HepG2 (cell line): ENCODE measurements at regions not wholly inside any gene's neighbourhood (a gene's known extent, or its start where the extent isn't known, plus 50 kb on each side); places are given as distances from the start of the nearest gene placed in this dataset.

ENCODE experiments used
- ATAC-seq: fragments of 200-7000 bp; cut with Tn5 transposase; 3 replicates; pipeline ENCODE4 v1.9.1; 2020; ENCODE audit warnings: mild to moderate bottlenecking, moderate library complexity
- BruUV-seq: library from RNA; stranded (reverse); fragments of 400-500 nt; replicated peaks from 2 replicates; lab custom pipeline; 2021; lab: Mats Ljungman, UMichigan
- CTCF ChIA-PET: fragments of 300-600 bp; formaldehyde crosslinking; extraction: SDS; loops from one replicate; lab custom pipeline; 2021; ENCODE audit warnings: low total read pairs, inconsistent platforms, low intra/inter-chr PET ratio; lab: Yijun Ruan, JAX
- POLR2A ChIA-PET: fragments of 350-600 bp; sonication (Branson Sonifier 250); formaldehyde crosslinking; loops from one replicate; lab custom pipeline; 2020; ENCODE audit warnings: antibody characterized with exemption, inconsistent platforms; lab: Yijun Ruan, JAX
- DNase-seq: peaks from one replicate; pipeline ENCODE4 v3.0.0-alpha.2; 2015; ENCODE audit warnings: low spot score
- FAIRE-seq: peaks from 3 replicates; lab custom pipeline; 2011; peaks lifted over from hg19 to GRCh38; lab: Jason Lieb, UNC
- H2AFZ ChIP-seq: one replicate; pipeline ENCODE4 v1.6.1; 2011; ENCODE audit warnings: low read length, inconsistent platforms
- H3K27ac ChIP-seq: fragments of 300-600 bp; 3 replicates; pipeline ENCODE4 v1.8.0; 2011; ENCODE audit warnings: mixed run types, mild to moderate bottlenecking, mixed read lengths, low read length, inconsistent platforms; ENCODE audit not compliant: insufficient read depth; ENCODE audit errors: extremely low read length
- H3K27me3 ChIP-seq, 2 experiments: fragments of 200-600 bp in 1 of 2; 2 replicates in 1 of 2; 3 replicates in 1 of 2; pipeline versions ENCODE4 v1.6.0 to v1.8.0; 2011; ENCODE audit warnings: low read length in 2 of 2, mild to moderate bottlenecking in 2 of 2, moderate library complexity in 2 of 2, inconsistent platforms in 1 of 2; ENCODE audit not compliant: insufficient read depth in 2 of 2, control insufficient read depth in 1 of 2
- H3K36me3 ChIP-seq, 2 experiments: fragments of 200-600 bp in 1 of 2; replicated peaks in 1 of 2; 2 replicates in 1 of 2; 3 replicates in 1 of 2; pipeline versions ENCODE4 v1.5.1 to v1.8.0; 2011; ENCODE audit warnings: low read length in 2 of 2, inconsistent platforms in 1 of 2; ENCODE audit not compliant: insufficient read depth in 2 of 2, control insufficient read depth in 1 of 2
- H3K4me1 ChIP-seq: 2 replicates; pipeline ENCODE4 v1.5.1; 2012; ENCODE audit warnings: low read length, inconsistent platforms; ENCODE audit not compliant: insufficient read depth
- H3K4me2 ChIP-seq: 2 replicates; pipeline ENCODE4 v1.6.0; 2011; ENCODE audit warnings: low read depth, low read length, inconsistent platforms
- H3K4me3 ChIP-seq, 3 experiments: fragments of 200-600 bp in 1 of 3; sonication (generic), shearing (Covaris generic) in 1 of 3; replicated peaks in 1 of 3; 2 replicates each; pipeline ENCODE4 v1.5.1; 2011 to 2016; ENCODE audit warnings: low read length in 3 of 3, inconsistent platforms in 2 of 3, low read depth in 2 of 3, mild to moderate bottlenecking in 2 of 3, control low read depth in 1 of 3, mixed read lengths in 1 of 3; ENCODE audit not compliant: insufficient read depth in 1 of 3
- H3K79me2 ChIP-seq: one replicate; pipeline ENCODE4 v1.6.1; 2011; ENCODE audit warnings: low read length, inconsistent platforms; ENCODE audit not compliant: insufficient read depth
- H3K9ac ChIP-seq: 2 replicates; pipeline ENCODE4 v1.6.0; 2011; ENCODE audit warnings: mild to moderate bottlenecking, low read depth, low read length, inconsistent platforms; ENCODE audit not compliant: insufficient read depth
- H3K9me3 ChIP-seq: 2 replicates; pipeline ENCODE4 v1.5.1; 2012; ENCODE audit warnings: mild to moderate bottlenecking, low read length
- H4K20me1 ChIP-seq: 2 replicates; pipeline ENCODE4 v1.6.0; 2011; ENCODE audit warnings: inconsistent platforms, mild to moderate bottlenecking, low read length, moderate library complexity; ENCODE audit not compliant: insufficient read depth
- ATAD3A ChIP-seq: sonication (generic); formaldehyde crosslinking; IDR thresholded peaks from 2 replicates; pipeline ENCODE4 v1.4.0; 2020; ENCODE audit warnings: missing genetic modification reagents
- CREM ChIP-seq, 2 experiments: sonication (generic) in 1 of 2; formaldehyde crosslinking in 1 of 2; IDR thresholded peaks; 2 replicates each; pipeline versions ENCODE4 v1.4.0 to v1.6.1; 2016 to 2020; ENCODE audit warnings: antibody characterized with exemption in 1 of 2, mild to moderate bottlenecking in 1 of 2, missing genetic modification reagents in 1 of 2
- DNMT3B ChIP-seq: conservative IDR thresholded peaks from 2 replicates; pipeline ENCODE4 v1.6.1; 2016; ENCODE audit warnings: missing biosample characterization, control low read depth
- FOXO4 ChIP-seq: sonication (generic); formaldehyde crosslinking; conservative IDR thresholded peaks from 2 replicates; pipeline ENCODE4 v1.8.1; 2023; ENCODE audit warnings: missing genetic modification reagents
- ZC3H4 ChIP-seq: sonication (generic); formaldehyde crosslinking; IDR thresholded peaks from 2 replicates; pipeline ENCODE4 v1.4.0; 2020; ENCODE audit warnings: missing genetic modification reagents, borderline replicate concordance
- ZKSCAN8 ChIP-seq: IDR thresholded peaks from 2 replicates; pipeline ENCODE4 v1.6.1; 2016; ENCODE audit warnings: borderline replicate concordance, missing genetic modification reagents, missing compliant biosample characterization
- ZNF17 ChIP-seq: sonication (generic); formaldehyde crosslinking; IDR thresholded peaks from 2 replicates; pipeline ENCODE4 v1.5.0; 2020; ENCODE audit warnings: mild to moderate bottlenecking, missing genetic modification reagents
- ZNF496 ChIP-seq: sonication (generic); formaldehyde crosslinking; IDR thresholded peaks from 2 replicates; pipeline ENCODE4 v1.8.1; 2023; ENCODE audit warnings: mild to moderate bottlenecking, moderate library complexity, missing genetic modification reagents; ENCODE audit not compliant: insufficient replicate concordance
- ZNF616 ChIP-seq: sonication (generic); formaldehyde crosslinking; IDR thresholded peaks from 2 replicates; pipeline ENCODE4 v1.5.0; 2020; ENCODE audit warnings: low read depth, mild to moderate bottlenecking, missing genetic modification reagents
- ZNF703 ChIP-seq: sonication (generic); formaldehyde crosslinking; IDR thresholded peaks from 2 replicates; pipeline ENCODE4 v1.5.1; 2020; ENCODE audit warnings: missing genetic modification reagents, mild to moderate bottlenecking, moderate library complexity, borderline replicate concordance
- in situ Hi-C: cut with HindIII; loops from 2 replicates; pipeline ENCODE4 v1.10.0; 2017; ENCODE audit warnings: low pct_unique_long_range_greater_than_20kb; ENCODE audit not compliant: extremely low pct_ligation_motif_present
- intact Hi-C: fragments of 100-400 bp; cut with micrococcal nuclease; formaldehyde crosslinking; loops from one replicate; pipeline ENCODE4 v1.10.0; 2022; ENCODE audit not compliant: unreplicated experiment
- TF ChIP-seq, protein P1 (sequence below): sonication (generic); formaldehyde crosslinking; IDR thresholded peaks from 2 replicates; pipeline ENCODE4 v1.4.0; 2020; ENCODE audit warnings: missing genetic modification reagents, borderline replicate concordance

DNA sequence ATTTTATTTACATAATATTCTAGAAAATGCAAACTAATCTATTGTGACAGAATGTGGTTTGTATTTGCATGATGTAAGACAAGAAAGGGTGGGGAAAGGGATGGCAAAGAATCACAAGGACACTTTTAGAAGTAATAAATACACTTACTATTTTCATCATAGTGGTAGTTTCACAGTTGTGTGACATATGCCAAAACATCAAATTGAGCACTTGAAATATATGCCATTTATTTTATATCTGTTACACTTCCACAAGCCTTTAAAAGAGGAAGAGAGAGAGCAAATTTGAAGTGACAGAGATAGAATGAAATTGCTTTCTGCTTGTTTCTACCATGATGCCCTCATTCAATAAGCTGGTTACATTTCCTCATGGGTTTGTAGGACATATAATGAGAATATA lies 230.0 kb upstream of the NWD2 start:
- Histone ChIP-seq H3K79me2 (no peaks in the 10 kb centered on the region), H3K27me3 (no peaks in the 10 kb centered on the region; a peak in 1 of 5 replicates), H3K9ac (no peak overlapping the region), H3K9me3 (no peaks in the 10 kb centered on the region), H3K4me3 (no peak overlapping the region), H2AFZ (no peak overlapping the region), H3K27ac (no peak overlapping the region)
- ChIA-PET CTCF (no interaction called here), POLR2A (no interaction called here)
- DNase-seq (no peak), ATAC-seq (no peak)
- in situ Hi-C loops: no loop called here
- no peak for TF ChIP-seq ZNF703 (CRISPR knock-in tag)
- TF ChIP-seq, protein P1, sequence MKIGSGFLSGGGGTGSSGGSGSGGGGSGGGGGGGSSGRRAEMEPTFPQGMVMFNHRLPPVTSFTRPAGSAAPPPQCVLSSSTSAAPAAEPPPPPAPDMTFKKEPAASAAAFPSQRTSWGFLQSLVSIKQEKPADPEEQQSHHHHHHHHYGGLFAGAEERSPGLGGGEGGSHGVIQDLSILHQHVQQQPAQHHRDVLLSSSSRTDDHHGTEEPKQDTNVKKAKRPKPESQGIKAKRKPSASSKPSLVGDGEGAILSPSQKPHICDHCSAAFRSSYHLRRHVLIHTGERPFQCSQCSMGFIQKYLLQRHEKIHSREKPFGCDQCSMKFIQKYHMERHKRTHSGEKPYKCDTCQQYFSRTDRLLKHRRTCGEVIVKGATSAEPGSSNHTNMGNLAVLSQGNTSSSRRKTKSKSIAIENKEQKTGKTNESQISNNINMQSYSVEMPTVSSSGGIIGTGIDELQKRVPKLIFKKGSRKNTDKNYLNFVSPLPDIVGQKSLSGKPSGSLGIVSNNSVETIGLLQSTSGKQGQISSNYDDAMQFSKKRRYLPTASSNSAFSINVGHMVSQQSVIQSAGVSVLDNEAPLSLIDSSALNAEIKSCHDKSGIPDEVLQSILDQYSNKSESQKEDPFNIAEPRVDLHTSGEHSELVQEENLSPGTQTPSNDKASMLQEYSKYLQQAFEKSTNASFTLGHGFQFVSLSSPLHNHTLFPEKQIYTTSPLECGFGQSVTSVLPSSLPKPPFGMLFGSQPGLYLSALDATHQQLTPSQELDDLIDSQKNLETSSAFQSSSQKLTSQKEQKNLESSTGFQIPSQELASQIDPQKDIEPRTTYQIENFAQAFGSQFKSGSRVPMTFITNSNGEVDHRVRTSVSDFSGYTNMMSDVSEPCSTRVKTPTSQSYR (CRISPR knock-in tag): no peak
- TF ChIP-seq ATAD3A: no peak
- TF ChIP-seq ZNF17 (CRISPR knock-in tag): no peak
- TF ChIP-seq ZC3H4 (CRISPR knock-in tag): no peak
- TF ChIP-seq ZNF496 (CRISPR knock-in tag): no peak
- no peak for TF ChIP-seq CREM (IDR thresholded peaks at IDR 0.05)
- TF ChIP-seq CREM (CRISPR knock-in tag; IDR thresholded peaks at IDR 0.05): no peak
- TF ChIP-seq ZKSCAN8 (CRISPR knock-in tag): no peak
- no peak for TF ChIP-seq DNMT3B (CRISPR knock-in tag)
- no peak for TF ChIP-seq ZNF616 (CRISPR knock-in tag)
- no peak for TF ChIP-seq FOXO4 (CRISPR knock-in tag)
- TF ChIP-seq, all 625 proteins: peak for 0
- H4K20me1 ChIP-seq: no peaks in the 10 kb centered on the region
- no peaks in the 10 kb centered on the region for H3K4me1 ChIP-seq
- H3K4me2 ChIP-seq: no peak overlapping the region
- H3K36me3 ChIP-seq: no peaks in the 10 kb centered on the region
- intact Hi-C loops: no loop called here
- no peak for FAIRE-seq
- no TSS peak for BruUV-seq
